HFFc6 (cell line): ENCODE measurements at regions not wholly inside any gene's neighbourhood (a gene's known extent, or its start where the extent isn't known, plus 50 kb on each side); places are given as distances from the start of the nearest gene placed in this dataset.

Experiments used
- DNase-seq: peaks from one replicate; pipeline ENCODE4 v3.0.0-alpha.2; 2018
- H3K27ac Mint-ChIP-seq: 2 replicates; pipeline ENCODE4 v1.8.0; 2020; ENCODE audit warnings: mild to moderate bottlenecking, mixed read lengths
- H3K27me3 Mint-ChIP-seq: 2 replicates; pipeline ENCODE4 v1.8.0; 2021; ENCODE audit warnings: mild to moderate bottlenecking, moderate library complexity, mixed read lengths; ENCODE audit not compliant: insufficient read depth
- H3K36me3 Mint-ChIP-seq: 2 replicates; pipeline ENCODE4 v1.8.0; 2021; ENCODE audit warnings: low read depth, mixed read lengths
- H3K4me1 Mint-ChIP-seq: 2 replicates; pipeline ENCODE4 v1.8.0; 2020; ENCODE audit warnings: low read depth, mixed read lengths
- H3K4me3 Mint-ChIP-seq: 2 replicates; pipeline ENCODE4 v1.8.0; 2020; ENCODE audit warnings: mild to moderate bottlenecking, moderate library complexity, mixed read lengths
- H3K9me3 Mint-ChIP-seq: 2 replicates; pipeline ENCODE4 v1.8.0; 2020; ENCODE audit warnings: mild to moderate bottlenecking, mixed read lengths
- CTCF ChIP-seq: fragments of 200-600 bp; sonication (generic); IDR thresholded peaks from 2 replicates; pipeline ENCODE4 v1.5.0; 2021; ENCODE audit warnings: antibody characterized with exemption, mild to moderate bottlenecking

- H3K4me3 Mint-ChIP-seq = no peak overlapping the region
- H3K4me1 Mint-ChIP-seq = no peaks in the 10 kb centered on the region
- H3K27me3 Mint-ChIP-seq = no peaks in the 10 kb centered on the region
- no peaks in the 10 kb centered on the region for H3K36me3 Mint-ChIP-seq
- no peak for DNase-seq
- H3K27ac Mint-ChIP-seq = no peak overlapping the region
- no peak for TF ChIP-seq CTCF
- peaks cover 46% of the 10 kb centered on the region for H3K9me3 Mint-ChIP-seq
Observed at GRCh38 chr4:81970454-81970853, 403.3 kb downstream of the HNRNPD start.

- no peaks in the 10 kb centered on the region for H3K36me3 Mint-ChIP-seq
- no peaks in the 10 kb centered on the region for H3K27me3 Mint-ChIP-seq
- H3K4me3 Mint-ChIP-seq = no peak overlapping the region
- no peak overlapping the region for H3K27ac Mint-ChIP-seq
- DNase-seq = no peak
- H3K4me1 Mint-ChIP-seq = no peaks in the 10 kb centered on the region
- TF ChIP-seq CTCF = no peak
- peaks cover 45% of the 10 kb centered on the region for H3K9me3 Mint-ChIP-seq
Observed at GRCh38 chr4:81966676-81967075, 407.1 kb downstream of the HNRNPD start.

- H3K27ac Mint-ChIP-seq = no peak overlapping the region
Observed at GRCh38 chr4:81965911-81966310, 407.9 kb downstream of the HNRNPD start.

GRCh38 chr4:81965454-81965853 lies 408.3 kb downstream of the HNRNPD start:
- Mint-ChIP-seq H3K27ac (no peak overlapping the region), H3K36me3 (no peaks in the 10 kb centered on the region), H3K27me3 (no peaks in the 10 kb centered on the region), H3K9me3 (peaks cover 42% of the 10 kb centered on the region), H3K4me3 (no peak overlapping the region), H3K4me1 (no peaks in the 10 kb centered on the region)
- TF ChIP-seq CTCF = no peak
- DNase-seq = no peak

More at GRCh38 chr4:81965911-81966310, 407.9 kb downstream of the HNRNPD start:
- H3K36me3 Mint-ChIP-seq = no peaks in the 10 kb centered on the region
- TF ChIP-seq CTCF = no peak
- no peaks in the 10 kb centered on the region for H3K4me1 Mint-ChIP-seq
- H3K27me3 Mint-ChIP-seq = no peaks in the 10 kb centered on the region
- no peak overlapping the region for H3K4me3 Mint-ChIP-seq
- no peak for DNase-seq
- H3K9me3 Mint-ChIP-seq = peaks cover 39% of the 10 kb centered on the region

- Mint-ChIP-seq H3K27ac (no peak overlapping the region), H3K4me1 (no peaks in the 10 kb centered on the region), H3K4me3 (no peak overlapping the region), H3K9me3 (peaks cover 45% of the 10 kb centered on the region), H3K36me3 (no peaks in the 10 kb centered on the region), H3K27me3 (no peaks in the 10 kb centered on the region)
- no peak for TF ChIP-seq CTCF
- DNase-seq = no peak
Observed at GRCh38 chr4:81963763-81964020, 410.1 kb downstream of the HNRNPD start.

GRCh38 chr4:81963015-81963762 lies 410.6 kb downstream of the HNRNPD start:
- no peak for TF ChIP-seq CTCF
- Mint-ChIP-seq H3K9me3 (peaks cover 45% of the 10 kb centered on the region), H3K27ac (no peak overlapping the region), H3K27me3 (no peaks in the 10 kb centered on the region), H3K4me3 (no peak overlapping the region), H3K36me3 (no peaks in the 10 kb centered on the region), H3K4me1 (no peaks in the 10 kb centered on the region)
- DNase-seq = no peak
